ENCODE measurements at regions not wholly inside any gene's neighbourhood (a gene's known extent, or its start where the extent isn't known, plus 50 kb on each side); places are given as distances from the start of the nearest gene placed in this dataset.

DNA sequence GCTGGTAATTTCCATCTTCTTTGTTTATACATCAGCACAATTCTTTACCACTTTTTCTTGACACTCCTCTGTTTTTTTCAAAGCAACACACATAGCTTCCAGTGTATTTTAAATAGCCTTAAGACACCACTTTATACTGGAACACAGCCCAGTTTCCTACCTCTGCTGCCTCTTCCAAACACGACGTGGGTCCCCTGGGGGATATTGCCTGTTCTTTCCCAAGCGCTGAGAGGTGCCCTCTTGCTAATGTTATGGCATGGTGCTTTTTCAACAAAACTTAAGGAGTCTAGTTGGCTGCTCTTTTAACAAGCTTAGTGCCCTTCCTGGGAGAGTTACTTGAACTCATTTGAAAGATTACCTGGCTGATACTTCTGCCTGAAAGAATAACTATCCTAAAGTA is 112.7 kb downstream of the OLFM4 start:
- in situ Hi-C loops (cut with MboI; ENCODE audit: low pct_unique_long_range_greater_than_20kb, low sequenced_read_pairs, unreplicated experiment): no loop called here
- TF ChIP-seq CTCF (IDR thresholded peaks at IDR 0.05; ENCODE audit: extremely low read depth, insufficient read depth, missing control alignments): no peak
- no peak for DNase-seq (ENCODE audit: low spot score)

DNA sequence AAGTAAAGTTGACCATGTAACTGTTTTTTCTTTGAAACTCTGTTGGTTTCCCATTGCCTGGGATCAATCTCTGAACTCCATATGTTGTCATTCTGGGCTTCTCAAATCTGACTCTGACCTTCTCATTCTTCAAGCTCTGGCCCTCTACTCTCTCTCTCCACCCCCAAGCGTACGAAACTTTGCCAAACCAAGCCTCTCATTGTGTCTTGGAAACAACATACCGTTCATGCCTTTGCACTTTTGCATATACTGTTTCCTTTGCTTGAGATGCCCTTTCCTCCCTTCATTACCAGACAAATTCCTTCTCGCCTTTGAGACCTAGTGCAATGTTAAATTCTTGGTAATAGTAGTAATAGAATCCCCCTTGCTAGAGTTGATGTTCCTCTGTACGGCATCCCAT is 113.7 kb downstream of the OLFM4 start:
- DNase-seq (ENCODE audit: low spot score): no peak
- no peak for TF ChIP-seq CTCF (IDR thresholded peaks at IDR 0.05; ENCODE audit: extremely low read depth, insufficient read depth, missing control alignments)
- in situ Hi-C loops (cut with MboI; ENCODE audit: low pct_unique_long_range_greater_than_20kb, low sequenced_read_pairs, unreplicated experiment): no loop called here

- in situ Hi-C loops (cut with MboI; ENCODE audit: low pct_unique_long_range_greater_than_20kb, low sequenced_read_pairs, unreplicated experiment): no loop called here
- DNase-seq (ENCODE audit: low spot score): no peak
- TF ChIP-seq CTCF (IDR thresholded peaks at IDR 0.05; ENCODE audit: extremely low read depth, insufficient read depth, missing control alignments): no peak
Observed at GRCh38 chr13:53143757-53144339, 115.2 kb downstream of the OLFM4 start.

GRCh38 chr13:53144826-53145225 is 116.2 kb downstream of the OLFM4 start:
- no peak for TF ChIP-seq CTCF (IDR thresholded peaks at IDR 0.05; ENCODE audit: extremely low read depth, insufficient read depth, missing control alignments)
- in situ Hi-C loops (cut with MboI; ENCODE audit: low pct_unique_long_range_greater_than_20kb, low sequenced_read_pairs, unreplicated experiment): no loop called here
- no peak for DNase-seq (ENCODE audit: low spot score)

DNA sequence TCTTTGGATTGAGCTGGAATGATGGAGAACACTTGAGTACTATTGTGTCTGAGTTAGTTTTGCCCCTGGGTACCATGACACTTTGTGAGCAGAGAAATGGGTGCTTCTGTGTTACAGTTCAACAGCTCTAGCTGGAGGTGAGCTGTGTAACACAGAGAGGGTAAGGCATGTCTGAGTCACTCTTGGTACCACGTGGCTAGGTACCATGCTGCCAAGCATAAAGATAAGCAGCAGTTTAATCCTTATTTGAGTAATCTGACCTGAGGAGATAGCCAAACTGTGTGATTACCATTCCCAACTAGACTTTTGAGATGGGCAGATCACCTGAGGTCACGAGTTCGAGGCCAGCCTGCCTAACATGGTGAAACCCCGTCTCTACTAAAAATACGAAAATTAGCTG is 122.0 kb downstream of the OLFM4 start:
- no peak for DNase-seq (ENCODE audit: low spot score)
- in situ Hi-C loops (cut with MboI; ENCODE audit: low pct_unique_long_range_greater_than_20kb, low sequenced_read_pairs, unreplicated experiment): no loop called here
- TF ChIP-seq CTCF (IDR thresholded peaks at IDR 0.05; ENCODE audit: extremely low read depth, insufficient read depth, missing control alignments): no peak

- in situ Hi-C loops (cut with MboI; ENCODE audit: low pct_unique_long_range_greater_than_20kb, low sequenced_read_pairs, unreplicated experiment): no loop called here
- TF ChIP-seq CTCF (IDR thresholded peaks at IDR 0.05; ENCODE audit: extremely low read depth, insufficient read depth, missing control alignments): peak; percentile 86
- peak; percentile 51 for DNase-seq (ENCODE audit: low spot score)
Observed at GRCh38 chr13:53151336-53152056, 122.9 kb downstream of the OLFM4 start.

Data from GM13977 (cell line).